ENCODE measurements at regions not wholly inside any gene's neighbourhood (a gene's known extent, or its start where the extent isn't known, plus 50 kb on each side); places are given as distances from the start of the nearest gene placed in this dataset.
A peak's percentile ranks its signal among the peaks of the same experiment; 100 is the strongest.

GRCh38 chr1:201775380-201775779 is 53.6 kb upstream of the IPO9 start:
- no peak for TF ChIP-seq POLR2A (IDR thresholded peaks at IDR 0.05)
- TF ChIP-seq CTCF (IDR thresholded peaks at IDR 0.05), result no peak
- TF ChIP-seq POLR2AphosphoS5 (IDR thresholded peaks at IDR 0.05), result peak; percentile 83
